ENCODE measurements at regions not wholly inside any gene's neighbourhood (a gene's known extent, or its start where the extent isn't known, plus 50 kb on each side); places are given as distances from the start of the nearest gene placed in this dataset.
"Not testable (repeated sequence)": the region's sequence is repeated elsewhere in the genome, so short reads cannot be mapped to it uniquely, and the experiment has no call there.

DNA sequence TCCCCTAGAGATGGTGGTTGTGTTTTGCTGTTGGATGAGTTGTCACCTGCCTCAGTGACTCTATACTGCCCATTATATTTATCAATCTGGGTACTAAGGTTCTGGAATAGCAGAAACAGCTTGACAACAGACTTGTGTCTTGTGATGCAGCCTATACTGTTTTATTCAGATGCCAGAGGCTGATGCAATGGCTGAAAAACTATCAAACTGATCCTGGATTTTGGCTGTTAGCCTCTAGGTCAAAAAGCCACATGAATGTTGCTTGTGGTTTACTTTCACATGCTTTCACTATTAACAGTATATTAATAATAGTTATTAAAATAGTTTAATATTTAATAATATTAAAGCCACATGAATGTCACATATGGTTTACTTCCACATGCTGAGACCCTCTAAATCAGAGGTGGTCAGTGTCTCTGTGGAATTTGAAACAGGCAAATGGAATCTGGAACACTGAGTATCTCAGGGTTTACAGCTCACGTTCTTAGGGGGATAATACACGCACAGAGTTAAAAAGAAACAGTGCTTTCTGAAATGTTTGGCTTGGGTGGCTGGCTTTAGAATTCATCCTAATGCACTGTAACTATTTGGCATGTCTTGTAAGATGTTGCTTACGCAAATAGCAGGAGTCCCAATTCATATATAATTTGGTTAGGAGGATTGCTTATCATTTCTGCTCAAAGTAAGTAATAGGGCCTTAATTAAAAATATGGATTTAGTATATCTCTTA, 82.5 kb upstream of the LCORL start:
- no peak for DNase-seq

DNA sequence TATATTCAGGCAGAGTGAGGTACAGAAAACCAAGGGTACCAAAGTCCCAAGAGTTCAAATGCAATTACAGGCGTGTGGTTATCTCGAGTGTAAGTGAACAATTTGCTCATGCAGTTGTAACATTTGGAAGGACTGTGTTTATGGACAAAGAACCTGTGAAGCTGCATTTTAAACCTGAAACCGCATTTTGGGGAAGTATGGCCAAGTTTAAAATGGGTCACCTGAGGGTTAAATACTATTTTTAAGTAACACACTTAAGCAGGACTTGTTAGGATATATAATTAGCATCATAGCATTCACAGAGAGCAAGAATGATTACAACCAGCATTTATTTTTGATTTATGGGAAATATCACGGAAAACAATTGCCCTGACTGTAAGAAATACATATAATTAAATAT, 79.1 kb upstream of the LCORL start:
- DNase-seq, result no peak

DNA sequence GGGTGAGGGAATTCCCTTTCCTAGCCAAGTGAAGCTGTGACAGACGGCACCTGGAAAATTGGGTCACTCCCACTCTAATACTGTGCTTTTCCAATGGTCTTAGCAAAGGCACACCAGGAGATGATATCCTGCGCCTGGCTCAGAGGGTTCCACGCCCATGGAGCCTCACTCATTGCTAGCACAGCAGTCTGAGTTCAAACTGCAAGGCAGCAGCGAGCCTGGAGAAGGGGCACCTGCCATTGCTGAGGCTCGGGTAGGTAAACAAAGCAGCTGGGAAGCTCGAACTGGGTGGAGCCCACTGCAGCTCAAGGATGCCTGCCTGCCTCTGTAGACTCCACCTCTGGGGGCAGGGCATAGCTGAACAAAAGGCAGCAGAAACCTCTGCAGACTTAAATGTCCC, 68.9 kb upstream of the LCORL start:
- not testable (repeated sequence) for DNase-seq

DNA sequence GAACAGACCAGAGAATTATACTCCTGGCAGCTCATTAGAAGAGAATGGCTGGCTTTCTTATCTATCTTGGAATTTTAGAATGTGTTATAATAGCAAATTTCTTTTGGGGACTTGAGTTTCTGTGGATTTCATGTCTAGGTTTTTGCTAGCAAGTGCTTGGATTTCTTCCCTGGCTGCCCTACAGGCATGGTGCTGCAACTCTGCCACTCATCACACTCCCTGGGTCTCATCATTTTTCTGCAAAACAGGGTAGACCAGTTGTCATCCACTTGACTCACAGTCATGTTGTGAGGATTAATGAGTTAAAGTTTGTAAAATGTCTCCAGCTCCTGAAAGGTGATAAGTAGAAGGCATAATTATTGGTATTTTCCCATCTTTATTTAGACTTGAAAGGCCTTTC, 60.7 kb upstream of the LCORL start:
- no peak for DNase-seq

DNA sequence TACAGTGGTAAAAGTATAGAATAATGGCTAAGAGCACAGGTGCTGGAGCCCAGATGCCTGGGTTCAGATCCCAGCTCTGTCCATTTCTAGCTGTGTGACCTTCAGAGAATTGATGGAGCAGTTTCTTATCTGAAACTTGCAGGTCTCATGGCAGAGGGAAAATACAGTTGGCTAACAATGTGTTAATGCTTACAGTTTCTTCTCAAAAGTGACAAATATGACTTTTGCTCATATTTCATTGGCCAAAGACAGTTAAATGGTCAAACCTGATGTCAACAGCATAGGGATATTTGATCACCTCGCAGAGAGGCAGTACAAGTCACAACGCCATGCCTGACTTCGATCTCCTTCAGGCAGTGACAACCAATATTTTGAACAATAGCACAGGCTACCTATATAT, 60.2 kb upstream of the LCORL start:
- DNase-seq, result no peak

DNA sequence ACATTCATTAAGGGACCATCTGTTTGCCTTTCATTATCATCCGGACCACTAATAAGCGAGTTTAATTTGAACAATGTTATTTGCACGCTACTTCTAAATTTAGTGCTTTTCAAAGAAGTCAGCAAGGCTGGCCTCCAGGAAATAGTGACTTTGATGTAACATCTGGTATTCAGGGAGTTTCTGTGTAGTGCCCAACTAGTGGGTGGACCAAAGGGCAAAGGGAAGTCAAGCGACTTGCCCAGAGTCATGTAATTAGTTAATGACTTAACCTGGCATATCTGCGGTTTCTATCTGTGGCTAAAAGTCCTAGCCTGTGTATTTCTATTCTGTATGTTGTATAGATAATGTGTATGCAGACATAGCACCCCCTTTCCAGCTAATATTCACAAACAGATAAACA, 56.3 kb upstream of the LCORL start:
- DNase-seq, result no peak

DNA sequence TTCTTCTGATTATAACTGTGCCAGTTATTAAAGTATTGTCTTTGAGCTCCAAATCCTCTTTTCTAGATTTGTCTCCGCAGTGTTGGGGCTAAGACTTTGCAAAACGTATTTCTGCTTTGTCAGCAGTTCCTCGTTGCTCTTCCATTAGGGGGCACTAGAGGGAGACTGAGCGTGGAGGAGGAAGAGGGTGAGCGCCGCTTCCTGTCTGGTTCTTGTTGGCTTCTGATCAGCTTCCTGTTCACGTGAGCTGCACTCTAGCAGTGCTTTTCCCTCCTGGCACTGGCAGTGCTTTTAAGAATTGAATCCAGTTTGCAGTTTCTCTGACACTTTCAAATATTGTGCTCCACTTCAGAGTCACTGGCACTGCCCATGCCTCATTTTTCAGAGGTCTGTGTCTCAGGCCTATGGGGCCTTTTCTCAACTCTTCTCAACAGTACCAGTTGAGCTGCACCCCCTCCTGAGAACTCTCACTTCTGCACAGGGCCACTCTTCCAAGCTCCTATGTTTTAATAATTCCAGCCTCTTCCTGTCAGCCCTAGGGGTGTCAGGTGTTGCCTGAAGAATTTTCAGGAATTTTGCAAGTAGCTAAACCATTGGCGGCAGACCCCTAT, 54.4 kb upstream of the LCORL start:
- DNase-seq, result no peak

DNA sequence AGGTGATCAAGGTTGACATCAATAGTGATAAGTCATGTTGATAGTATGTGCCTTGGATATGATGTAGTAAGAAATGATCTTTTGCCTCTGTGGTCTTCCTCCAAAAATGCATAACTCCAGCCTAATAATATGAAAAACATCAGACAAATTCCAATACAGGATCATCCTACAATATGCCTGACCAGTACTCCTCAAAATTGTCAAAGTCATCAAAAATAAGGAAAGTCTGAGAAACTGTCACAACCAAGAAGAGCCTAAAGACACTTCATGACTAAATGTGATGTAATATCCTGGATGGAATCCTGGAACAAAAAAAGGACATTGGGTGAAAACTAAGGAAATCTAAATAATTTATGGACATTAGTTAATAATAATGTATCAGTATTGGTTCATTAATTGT, 50.3 kb upstream of the LCORL start:
- no peak for DNase-seq

Measured in DMS79 treated with DMSO at 0.1 percent for 48 hours (cell line).